ENCODE measurements at regions not wholly inside any gene's neighbourhood (a gene's known extent, or its start where the extent isn't known, plus 50 kb on each side); places are given as distances from the start of the nearest gene placed in this dataset.

- DNase-seq, result no peak
- no peaks in the 10 kb centered on the region for H3K4me1 Mint-ChIP-seq (ENCODE audit: low read depth, unreplicated experiment)
- CTCF ChIA-PET, result no interaction called here
- TF ChIP-seq, protein P1, sequence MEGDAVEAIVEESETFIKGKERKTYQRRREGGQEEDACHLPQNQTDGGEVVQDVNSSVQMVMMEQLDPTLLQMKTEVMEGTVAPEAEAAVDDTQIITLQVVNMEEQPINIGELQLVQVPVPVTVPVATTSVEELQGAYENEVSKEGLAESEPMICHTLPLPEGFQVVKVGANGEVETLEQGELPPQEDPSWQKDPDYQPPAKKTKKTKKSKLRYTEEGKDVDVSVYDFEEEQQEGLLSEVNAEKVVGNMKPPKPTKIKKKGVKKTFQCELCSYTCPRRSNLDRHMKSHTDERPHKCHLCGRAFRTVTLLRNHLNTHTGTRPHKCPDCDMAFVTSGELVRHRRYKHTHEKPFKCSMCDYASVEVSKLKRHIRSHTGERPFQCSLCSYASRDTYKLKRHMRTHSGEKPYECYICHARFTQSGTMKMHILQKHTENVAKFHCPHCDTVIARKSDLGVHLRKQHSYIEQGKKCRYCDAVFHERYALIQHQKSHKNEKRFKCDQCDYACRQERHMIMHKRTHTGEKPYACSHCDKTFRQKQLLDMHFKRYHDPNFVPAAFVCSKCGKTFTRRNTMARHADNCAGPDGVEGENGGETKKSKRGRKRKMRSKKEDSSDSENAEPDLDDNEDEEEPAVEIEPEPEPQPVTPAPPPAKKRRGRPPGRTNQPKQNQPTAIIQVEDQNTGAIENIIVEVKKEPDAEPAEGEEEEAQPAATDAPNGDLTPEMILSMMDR (IDR thresholded peaks at IDR 0.05; ENCODE audit: unreplicated experiment), result no peak
- H3K4me3 Mint-ChIP-seq (ENCODE audit: low read depth, unreplicated experiment), result no peak overlapping the region
- intact Hi-C loops (cut with micrococcal nuclease; ENCODE audit: unreplicated experiment), result no loop called here
- H3K27me3 Mint-ChIP-seq (ENCODE audit: unreplicated experiment), result no peaks in the 10 kb centered on the region
- H3K27ac Mint-ChIP-seq (ENCODE audit: unreplicated experiment), result no peak overlapping the region
- no peaks in the 10 kb centered on the region for H3K36me3 Mint-ChIP-seq (ENCODE audit: insufficient read depth, unreplicated experiment)
- BruUV-seq (replicated peaks), result no TSS peak
- H3K9me3 Mint-ChIP-seq (ENCODE audit: low read depth, unreplicated experiment), result no peaks in the 10 kb centered on the region
These were observed 957.2 kb downstream of the FSTL5 start for GRCh38 chr4:161206528-161207080.

DNA sequence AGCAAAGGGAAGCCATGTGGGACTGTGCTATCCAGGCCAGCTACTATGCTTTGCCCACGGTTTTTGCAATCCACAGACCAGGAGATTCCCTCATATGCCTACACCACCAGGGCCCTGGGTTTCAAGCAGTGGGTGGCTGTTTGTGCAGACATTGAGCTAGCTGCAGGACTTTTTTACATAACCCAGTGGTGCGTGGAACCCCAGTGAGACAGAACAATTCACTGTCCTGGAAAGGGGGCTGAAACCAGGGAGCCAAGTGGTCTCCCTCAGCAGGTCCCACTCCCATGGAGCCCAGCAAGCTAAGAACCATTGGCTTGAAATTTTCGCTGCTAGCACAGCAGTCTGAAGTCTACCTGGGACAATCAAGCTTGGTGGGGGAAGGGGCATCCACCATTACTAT is 959.9 kb downstream of the FSTL5 start:
- Mint-ChIP-seq H3K27me3 (ENCODE audit: unreplicated experiment) (no peaks in the 10 kb centered on the region), H3K27ac (ENCODE audit: unreplicated experiment) (no peak overlapping the region), H3K4me3 (ENCODE audit: low read depth, unreplicated experiment) (no peak overlapping the region), H3K4me1 (ENCODE audit: low read depth, unreplicated experiment) (no peaks in the 10 kb centered on the region), H3K9me3 (ENCODE audit: low read depth, unreplicated experiment) (no peaks in the 10 kb centered on the region), H3K36me3 (ENCODE audit: insufficient read depth, unreplicated experiment) (no peaks in the 10 kb centered on the region)
- no peak for DNase-seq
- TF ChIP-seq, protein P1 (IDR thresholded peaks at IDR 0.05; ENCODE audit: unreplicated experiment), result no peak
- CTCF ChIA-PET, result no interaction called here
- intact Hi-C loops (cut with micrococcal nuclease; ENCODE audit: unreplicated experiment), result no loop called here
- BruUV-seq (replicated peaks), result no TSS peak

GRCh38 chr4:161197912-161198311 is 965.9 kb downstream of the FSTL5 start:
- BruUV-seq (replicated peaks), result no TSS peak
- intact Hi-C loops (cut with micrococcal nuclease; ENCODE audit: unreplicated experiment), result no loop called here
- H3K9me3 Mint-ChIP-seq (ENCODE audit: low read depth, unreplicated experiment), result no peaks in the 10 kb centered on the region
- H3K4me3 Mint-ChIP-seq (ENCODE audit: low read depth, unreplicated experiment), result no peak overlapping the region
- DNase-seq, result no peak
- H3K4me1 Mint-ChIP-seq (ENCODE audit: low read depth, unreplicated experiment), result no peaks in the 10 kb centered on the region
- CTCF ChIA-PET, result no interaction called here
- no peaks in the 10 kb centered on the region for H3K27me3 Mint-ChIP-seq (ENCODE audit: unreplicated experiment)
- TF ChIP-seq, protein P1 (IDR thresholded peaks at IDR 0.05; ENCODE audit: unreplicated experiment), result no peak
- H3K27ac Mint-ChIP-seq (ENCODE audit: unreplicated experiment), result no peak overlapping the region
- H3K36me3 Mint-ChIP-seq (ENCODE audit: insufficient read depth, unreplicated experiment), result no peaks in the 10 kb centered on the region

DNA sequence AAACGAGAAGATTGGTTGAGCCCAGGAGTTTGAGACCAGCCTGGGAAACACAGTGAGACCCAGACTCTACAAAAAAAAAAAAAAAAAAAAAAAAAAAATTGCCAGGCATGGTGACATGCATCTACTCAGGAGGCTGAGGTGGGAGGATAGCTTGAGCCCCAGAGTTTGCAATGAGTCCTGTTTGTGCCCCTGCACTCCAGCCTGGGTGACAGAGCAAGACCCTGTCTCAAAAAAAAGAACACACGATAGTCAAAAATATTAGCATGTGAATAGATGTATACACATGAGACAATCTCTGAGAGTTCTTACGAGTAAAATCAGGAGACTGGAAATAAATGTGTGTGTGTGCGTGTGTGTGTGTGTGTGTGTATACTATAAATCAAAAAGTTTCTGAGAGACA is 966.3 kb downstream of the FSTL5 start:
- TF ChIP-seq, protein P1 (IDR thresholded peaks at IDR 0.05; ENCODE audit: unreplicated experiment), result no peak
- DNase-seq, result no peak
- Mint-ChIP-seq H3K4me1 (ENCODE audit: low read depth, unreplicated experiment) (no peaks in the 10 kb centered on the region), H3K27me3 (ENCODE audit: unreplicated experiment) (no peaks in the 10 kb centered on the region), H3K9me3 (ENCODE audit: low read depth, unreplicated experiment) (no peaks in the 10 kb centered on the region), H3K4me3 (ENCODE audit: low read depth, unreplicated experiment) (no peak overlapping the region), H3K36me3 (ENCODE audit: insufficient read depth, unreplicated experiment) (no peaks in the 10 kb centered on the region), H3K27ac (ENCODE audit: unreplicated experiment) (no peak overlapping the region)
- intact Hi-C loops (cut with micrococcal nuclease; ENCODE audit: unreplicated experiment), result no loop called here
- CTCF ChIA-PET, result no interaction called here
- no TSS peak for BruUV-seq (replicated peaks)

Data from Calu3 (cell line).